PFSK-1 (cell line): ENCODE measurements at regions not wholly inside any gene's neighbourhood (a gene's known extent, or its start where the extent isn't known, plus 50 kb on each side); places are given as distances from the start of the nearest gene placed in this dataset.

Source experiments
- FOXP2 ChIP-seq: optimal IDR thresholded peaks from 2 replicates; pipeline ENCODE3; 2011; ENCODE audit warnings: borderline replicate concordance, control low read depth, inconsistent platforms; ENCODE audit not compliant: insufficient read depth; ENCODE audit errors: extremely low read length, extremely low read depth
- POLR2AphosphoS5 ChIP-seq: IDR thresholded peaks from 2 replicates; pipeline ENCODE4 v1.6.1; 2012; ENCODE audit warnings: low read depth, mild to moderate bottlenecking, control low read depth, low read length, moderate library complexity
- SIN3A ChIP-seq: IDR thresholded peaks from 2 replicates; pipeline ENCODE4 v1.6.1; 2012; ENCODE audit warnings: mild to moderate bottlenecking, low read length, moderate library complexity, borderline replicate concordance; ENCODE audit not compliant: insufficient read depth
- TAF1 ChIP-seq: IDR thresholded peaks from 2 replicates; pipeline ENCODE4 v1.6.1; 2012; ENCODE audit warnings: low read length, control low read depth, borderline replicate concordance; ENCODE audit not compliant: insufficient read depth
- TF ChIP-seq, protein P1 (sequence below), 2 experiments: IDR thresholded peaks; 2 replicates each; pipeline versions ENCODE4 v1.6.1 to v1.8.0; 2011 to 2012; ENCODE audit warnings: low read depth in 2 of 2, low read length in 2 of 2, control low read depth in 1 of 2, inconsistent platforms in 1 of 2, mild to moderate bottlenecking in 1 of 2, moderate library complexity in 1 of 2; ENCODE audit not compliant: insufficient read depth in 1 of 2

GRCh38 chr11:110377434-110377833, 52.3 kb upstream of the FDX1 start:
- no peak for TF ChIP-seq FOXP2
- no peak for TF ChIP-seq POLR2AphosphoS5
- TF ChIP-seq, protein P1, sequence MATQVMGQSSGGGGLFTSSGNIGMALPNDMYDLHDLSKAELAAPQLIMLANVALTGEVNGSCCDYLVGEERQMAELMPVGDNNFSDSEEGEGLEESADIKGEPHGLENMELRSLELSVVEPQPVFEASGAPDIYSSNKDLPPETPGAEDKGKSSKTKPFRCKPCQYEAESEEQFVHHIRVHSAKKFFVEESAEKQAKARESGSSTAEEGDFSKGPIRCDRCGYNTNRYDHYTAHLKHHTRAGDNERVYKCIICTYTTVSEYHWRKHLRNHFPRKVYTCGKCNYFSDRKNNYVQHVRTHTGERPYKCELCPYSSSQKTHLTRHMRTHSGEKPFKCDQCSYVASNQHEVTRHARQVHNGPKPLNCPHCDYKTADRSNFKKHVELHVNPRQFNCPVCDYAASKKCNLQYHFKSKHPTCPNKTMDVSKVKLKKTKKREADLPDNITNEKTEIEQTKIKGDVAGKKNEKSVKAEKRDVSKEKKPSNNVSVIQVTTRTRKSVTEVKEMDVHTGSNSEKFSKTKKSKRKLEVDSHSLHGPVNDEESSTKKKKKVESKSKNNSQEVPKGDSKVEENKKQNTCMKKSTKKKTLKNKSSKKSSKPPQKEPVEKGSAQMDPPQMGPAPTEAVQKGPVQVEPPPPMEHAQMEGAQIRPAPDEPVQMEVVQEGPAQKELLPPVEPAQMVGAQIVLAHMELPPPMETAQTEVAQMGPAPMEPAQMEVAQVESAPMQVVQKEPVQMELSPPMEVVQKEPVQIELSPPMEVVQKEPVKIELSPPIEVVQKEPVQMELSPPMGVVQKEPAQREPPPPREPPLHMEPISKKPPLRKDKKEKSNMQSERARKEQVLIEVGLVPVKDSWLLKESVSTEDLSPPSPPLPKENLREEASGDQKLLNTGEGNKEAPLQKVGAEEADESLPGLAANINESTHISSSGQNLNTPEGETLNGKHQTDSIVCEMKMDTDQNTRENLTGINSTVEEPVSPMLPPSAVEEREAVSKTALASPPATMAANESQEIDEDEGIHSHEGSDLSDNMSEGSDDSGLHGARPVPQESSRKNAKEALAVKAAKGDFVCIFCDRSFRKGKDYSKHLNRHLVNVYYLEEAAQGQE (IDR thresholded peaks at IDR 0.05; ENCODE audit: insufficient read depth in 1 of 2, low read depth in 2 of 2, low read length in 2 of 2): no peak
- no peak for TF ChIP-seq TAF1
- TF ChIP-seq SIN3A: no peak

GRCh38 chr11:110379261-110379660, 50.5 kb upstream of the FDX1 start:
- TF ChIP-seq, protein P1 (IDR thresholded peaks at IDR 0.05; ENCODE audit: insufficient read depth in 1 of 2, low read depth in 2 of 2, low read length in 2 of 2): no peak
- TF ChIP-seq FOXP2: no peak

DNA sequence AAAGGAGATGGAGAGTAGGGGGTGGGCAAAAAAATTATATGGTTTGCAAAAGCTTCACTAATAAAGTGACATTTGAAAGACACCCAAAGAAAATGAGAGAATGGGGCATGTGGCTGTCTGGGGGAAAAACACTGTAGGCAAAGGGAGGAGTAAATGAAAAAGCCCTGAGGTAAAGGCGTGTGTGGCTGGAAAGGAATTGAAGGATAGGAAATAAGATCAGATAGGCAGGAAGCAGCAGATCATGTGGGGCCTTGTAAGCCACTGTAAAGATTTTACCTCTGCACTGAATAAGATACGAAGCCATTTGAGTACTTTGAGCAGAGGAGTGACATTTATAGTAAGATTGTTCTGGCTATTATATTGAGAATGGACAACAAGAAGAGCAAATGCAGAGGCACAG, 49.8 kb upstream of the FDX1 start:
- TF ChIP-seq TAF1 (no peak), FOXP2 (no peak), POLR2AphosphoS5 (no peak), SIN3A (no peak)
- TF ChIP-seq, protein P1 (IDR thresholded peaks at IDR 0.05; ENCODE audit: insufficient read depth in 1 of 2, low read depth in 2 of 2, low read length in 2 of 2): no peak
